HG03135 (cell line): ENCODE measurements at regions not wholly inside any gene's neighbourhood (a gene's known extent, or its start where the extent isn't known, plus 50 kb on each side); places are given as distances from the start of the nearest gene placed in this dataset.
A peak's percentile ranks its signal among the peaks of the same experiment; 100 is the strongest.

Source experiments
- ATAC-seq: cut with Tn5 transposase; IDR thresholded peaks from one replicate; pipeline ENCODE4 v1.9.1; 2021; ENCODE audit warnings: mild to moderate bottlenecking, moderate library complexity; ENCODE audit not compliant: unreplicated experiment

- ATAC-seq, result no peak
Observed at GRCh38 chr17:72005332-72006163, 115.3 kb upstream of the SOX9 start.

GRCh38 chr17:72008236-72008876 is 112.5 kb upstream of the SOX9 start:
- no peak for ATAC-seq

DNA sequence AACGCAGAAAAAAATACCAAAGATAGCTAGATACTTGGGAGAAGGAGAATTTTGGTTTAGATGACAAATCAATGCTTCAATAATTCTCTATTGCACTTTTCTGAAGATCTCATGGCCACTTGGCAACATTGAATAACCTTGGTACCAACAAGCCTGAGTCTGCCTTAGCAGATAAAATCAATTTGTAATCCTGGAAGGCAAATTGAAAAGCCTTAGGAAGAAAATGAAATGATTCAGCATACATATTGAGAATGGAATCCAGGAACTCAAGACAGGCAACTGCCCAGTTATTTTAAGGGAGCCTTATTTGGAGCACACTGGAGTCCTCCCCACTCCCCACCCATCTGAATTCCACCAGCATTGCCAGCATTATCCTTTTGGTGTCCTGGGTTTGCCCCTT is 109.3 kb upstream of the SOX9 start:
- no peak for ATAC-seq

DNA sequence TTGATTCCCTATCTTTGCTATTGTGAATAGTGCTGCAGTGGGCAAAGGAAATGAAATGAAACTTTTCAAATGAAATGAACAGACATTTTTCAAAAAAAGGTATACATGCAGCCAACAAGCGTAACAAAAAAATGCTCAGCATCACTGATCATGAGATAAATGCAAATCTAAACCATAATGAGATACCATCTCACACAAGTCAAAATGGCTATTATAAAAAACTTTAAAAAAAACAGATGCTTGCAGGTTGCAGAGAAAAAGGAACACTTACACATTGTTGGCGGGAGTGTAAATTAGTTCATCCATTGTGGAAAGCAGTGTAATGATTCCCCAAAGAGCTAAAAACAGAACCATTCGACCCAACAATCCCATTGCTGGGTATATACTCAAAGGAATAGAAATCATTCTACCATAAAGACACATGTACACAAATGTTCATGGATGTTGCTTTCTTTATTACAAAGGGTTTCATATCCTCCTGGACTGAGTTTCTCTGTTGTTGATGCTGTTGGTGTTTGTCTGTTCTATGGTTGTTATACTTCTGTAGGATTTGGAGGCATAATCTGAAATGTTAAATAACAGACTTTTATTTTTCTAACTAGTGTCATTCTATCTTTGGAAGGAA is 99.3 kb upstream of the SOX9 start:
- ATAC-seq, result no peak

- no peak for ATAC-seq
Observed at GRCh38 chr17:72022328-72023275, 98.2 kb upstream of the SOX9 start.

DNA sequence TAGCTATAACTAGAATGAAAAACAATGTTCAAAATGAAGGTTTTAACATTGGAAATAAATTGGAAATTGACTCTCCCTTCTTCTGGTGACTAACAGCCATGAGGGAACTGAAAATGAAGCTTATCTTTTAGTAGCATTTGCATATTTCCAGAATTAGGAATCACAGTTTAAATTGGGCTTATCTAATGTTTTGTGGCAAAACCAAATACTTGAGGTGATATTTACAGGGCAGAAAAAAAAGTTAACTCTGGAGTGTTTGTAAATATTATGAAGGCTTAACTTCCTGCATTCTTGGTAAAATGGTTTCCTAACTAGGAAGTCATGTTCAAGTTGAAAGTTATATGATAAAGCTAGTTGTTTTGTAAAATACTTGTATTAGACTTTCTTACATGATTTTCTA is 96.4 kb upstream of the SOX9 start:
- no peak for ATAC-seq

- no peak for ATAC-seq
Observed at GRCh38 chr17:72025113-72025512, 95.7 kb upstream of the SOX9 start.

DNA sequence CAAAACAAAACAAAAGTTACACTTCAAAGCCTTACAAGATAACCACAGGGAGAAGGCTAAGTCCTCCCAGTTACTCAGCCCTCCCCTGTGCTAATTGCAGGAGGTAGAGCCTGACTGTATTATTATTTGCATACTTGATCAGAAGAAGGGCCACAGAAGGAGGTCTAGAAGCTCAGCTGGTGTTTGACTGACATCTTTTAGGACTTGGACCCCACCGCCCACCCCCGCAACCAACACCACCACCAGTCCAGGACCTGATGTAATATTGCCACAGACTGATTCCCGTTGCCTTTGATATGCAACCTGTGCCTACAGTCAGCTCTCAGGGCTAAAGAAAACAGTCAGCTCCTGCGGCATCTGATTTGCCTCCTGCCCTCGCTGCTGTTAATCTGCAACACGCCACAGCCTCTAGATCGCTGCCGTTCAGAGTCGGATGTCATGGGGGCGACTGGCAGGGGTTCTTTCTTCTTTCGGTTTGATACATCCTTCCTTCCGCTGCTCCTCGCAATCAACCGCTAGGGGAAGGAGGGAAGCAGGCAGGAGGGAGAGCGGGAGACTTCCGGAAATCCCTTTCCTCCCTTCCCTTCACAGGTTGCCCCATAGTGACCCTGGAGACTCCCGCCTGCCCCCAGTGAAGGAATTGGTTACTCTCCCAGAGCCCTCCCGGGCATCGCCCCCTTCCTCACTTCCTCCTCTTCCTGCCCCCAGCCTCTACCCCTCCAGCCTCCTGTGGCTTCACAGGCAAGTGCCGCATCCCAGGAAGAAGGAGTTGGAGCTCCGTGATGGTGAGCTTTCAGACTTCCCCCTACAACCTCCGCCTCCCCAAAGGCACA is 90.5 kb upstream of the SOX9 start:
- ATAC-seq, result peak; percentile 71

- no peak for ATAC-seq
Observed at GRCh38 chr17:72031219-72031884, 89.5 kb upstream of the SOX9 start.

DNA sequence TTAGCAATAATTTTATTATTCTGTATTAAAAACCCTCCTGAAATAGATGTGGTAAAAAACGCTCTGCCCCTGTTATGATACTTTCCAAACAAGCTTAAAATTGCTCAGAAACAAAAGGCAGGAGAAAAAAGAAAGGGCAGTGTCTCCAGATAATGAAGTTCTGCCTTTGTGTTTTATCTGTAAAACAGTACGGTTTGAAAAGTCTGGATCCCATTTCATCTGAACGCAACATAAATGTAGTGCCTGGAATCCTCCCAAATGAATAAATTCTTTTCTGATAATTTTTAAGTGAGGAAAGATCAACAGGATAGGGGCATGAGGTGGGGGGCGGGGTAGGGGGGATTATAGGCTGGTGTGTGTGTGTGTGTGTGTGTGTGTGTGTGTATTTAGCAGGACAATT is 87.5 kb upstream of the SOX9 start:
- no peak for ATAC-seq

DNA sequence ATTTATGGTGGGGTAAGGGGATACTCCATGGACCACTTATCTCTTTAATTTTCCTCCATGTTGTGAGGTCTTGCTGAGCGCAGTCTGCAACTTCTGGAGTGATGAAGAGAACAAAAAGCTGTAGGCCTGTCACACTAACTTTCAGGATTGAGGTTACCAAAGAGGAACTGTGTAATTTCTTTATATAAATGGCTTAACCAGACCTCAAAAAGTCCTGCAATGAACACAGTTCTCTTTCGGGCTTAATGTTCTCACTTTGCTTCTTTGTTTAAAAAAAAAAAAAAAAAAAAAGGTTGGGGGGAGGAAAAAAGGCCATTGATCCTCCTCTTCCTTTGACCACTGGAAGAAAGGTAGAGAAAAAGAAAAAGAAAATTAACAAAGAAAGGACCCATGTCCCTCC is 86.8 kb upstream of the SOX9 start:
- peak; percentile 46 for ATAC-seq

GRCh38 chr17:72038427-72038826 is 82.4 kb upstream of the SOX9 start:
- no peak for ATAC-seq

DNA sequence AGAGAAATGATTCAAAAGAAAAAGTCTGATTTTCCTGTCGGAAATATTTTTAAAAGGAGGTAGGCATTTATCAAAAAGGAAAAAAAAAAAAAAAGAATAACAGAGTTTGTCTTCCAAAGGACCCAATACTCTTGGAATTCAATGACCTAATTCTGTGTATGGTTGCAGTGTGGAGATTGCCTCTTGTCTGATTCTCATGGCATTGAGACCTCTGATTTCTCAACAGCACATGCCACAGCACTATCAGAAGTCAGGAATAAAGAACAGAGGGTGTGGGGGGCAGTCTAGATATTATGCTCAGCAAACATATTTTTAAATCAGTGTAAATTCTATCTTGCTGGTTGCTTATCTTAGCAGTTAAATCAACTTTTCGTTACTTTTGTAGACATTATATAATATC is 81.3 kb upstream of the SOX9 start:
- no peak for ATAC-seq

DNA sequence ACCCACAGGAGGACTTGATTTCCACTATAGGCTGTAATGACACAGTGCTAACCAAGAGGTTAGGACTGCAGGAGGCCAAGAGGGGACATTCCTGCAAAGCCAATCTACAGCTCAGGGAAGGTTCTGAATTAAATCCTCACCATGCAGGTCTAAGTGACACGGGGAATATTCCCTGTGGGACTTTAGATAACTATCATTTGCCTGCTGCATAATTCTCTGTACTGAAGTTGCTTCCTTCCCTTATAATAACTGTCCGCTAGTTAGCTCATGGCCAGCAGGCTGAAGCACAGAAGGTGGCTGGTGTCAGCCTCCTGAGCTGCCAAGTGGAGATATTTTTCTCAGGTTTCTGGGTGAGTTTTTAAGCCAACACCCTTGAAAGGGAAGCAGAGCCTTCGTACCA is 74.6 kb upstream of the SOX9 start:
- no peak for ATAC-seq

- ATAC-seq, result no peak
Observed at GRCh38 chr17:72046643-72047612, 73.9 kb upstream of the SOX9 start.

- no peak for ATAC-seq
Observed at GRCh38 chr17:72049914-72050313, 70.9 kb upstream of the SOX9 start.

DNA sequence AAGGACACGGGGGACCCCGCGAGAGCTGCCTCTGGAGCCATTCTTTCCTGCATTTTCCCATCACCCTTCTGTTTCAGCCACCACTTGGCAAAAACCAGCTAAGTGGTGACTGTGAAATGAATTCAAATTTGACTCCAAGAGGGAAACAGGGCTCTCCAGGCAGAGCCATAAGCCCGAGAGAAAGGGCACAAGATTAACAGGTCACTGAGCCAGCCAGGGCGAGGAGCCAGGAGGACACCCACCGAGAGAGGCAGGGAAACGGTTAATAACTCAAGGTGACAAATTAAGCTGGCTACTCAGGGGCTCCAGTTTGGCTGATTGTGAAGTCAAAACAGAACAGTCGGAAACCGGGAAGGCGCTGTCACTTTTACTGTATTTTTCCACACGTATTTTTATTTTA is 67.8 kb upstream of the SOX9 start:
- no peak for ATAC-seq

GRCh38 chr17:72053449-72053848 is 67.4 kb upstream of the SOX9 start:
- ATAC-seq, result no peak
